GM18502 (cell line): ENCODE measurements at regions not wholly inside any gene's neighbourhood (a gene's known extent, or its start where the extent isn't known, plus 50 kb on each side); places are given as distances from the start of the nearest gene placed in this dataset.

Source experiments
- ATAC-seq: cut with Tn5 transposase; IDR thresholded peaks from one replicate; pipeline ENCODE4 v1.9.1; 2021; ENCODE audit warnings: mild to moderate bottlenecking; ENCODE audit not compliant: unreplicated experiment, poor library complexity

GRCh38 chr2:111694700-111695101, 189.3 kb downstream of the ANAPC1 start:
- no peak for ATAC-seq

DNA sequence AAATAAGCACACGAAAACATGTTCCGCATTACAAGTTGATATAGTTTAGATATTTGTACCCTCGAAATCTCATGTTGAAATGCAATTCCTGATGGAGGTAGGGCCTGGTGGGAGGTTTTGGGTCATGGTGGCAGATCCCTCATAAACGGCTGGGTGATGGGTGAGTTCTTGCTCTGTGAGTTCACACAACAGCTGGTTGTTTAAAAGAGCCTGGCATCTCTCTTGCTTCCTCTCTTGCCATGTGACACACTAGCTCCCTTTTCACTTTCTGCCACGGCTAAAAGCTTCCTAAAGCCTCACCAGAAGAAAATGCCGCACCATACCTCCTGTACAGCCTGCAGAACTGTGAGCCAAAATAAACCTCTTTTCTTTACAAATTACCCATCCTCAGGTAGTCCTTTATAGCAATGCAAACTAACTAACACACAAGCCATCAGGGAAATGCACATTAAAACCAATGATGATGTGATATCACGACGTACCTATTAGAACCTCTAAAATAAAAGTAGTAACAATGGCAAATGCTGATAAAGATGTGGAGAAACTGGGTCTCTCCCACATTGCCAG, 188.5 kb downstream of the ANAPC1 start:
- no peak for ATAC-seq

DNA sequence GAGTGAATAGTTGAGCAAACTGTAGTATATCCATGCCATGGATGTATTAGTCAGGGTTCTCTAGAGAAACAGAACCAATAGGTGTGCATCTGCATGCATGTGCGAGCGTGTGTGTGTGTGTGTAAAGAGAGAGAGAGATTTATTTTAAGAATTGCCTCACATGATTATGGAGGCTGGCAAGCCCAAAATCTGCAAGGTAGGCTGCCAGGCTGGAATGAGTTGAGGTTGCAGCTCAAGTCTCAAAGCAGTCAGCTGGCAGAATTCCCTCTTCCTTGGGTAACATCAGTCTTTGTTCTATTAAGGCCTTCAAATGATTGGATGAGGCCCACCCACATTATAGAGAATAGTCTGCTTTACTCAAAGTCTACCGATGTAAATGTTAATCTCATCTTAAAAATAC, 187.8 kb downstream of the ANAPC1 start:
- no peak for ATAC-seq

GRCh38 chr2:111697560-111697959, 186.4 kb downstream of the ANAPC1 start:
- no peak for ATAC-seq

DNA sequence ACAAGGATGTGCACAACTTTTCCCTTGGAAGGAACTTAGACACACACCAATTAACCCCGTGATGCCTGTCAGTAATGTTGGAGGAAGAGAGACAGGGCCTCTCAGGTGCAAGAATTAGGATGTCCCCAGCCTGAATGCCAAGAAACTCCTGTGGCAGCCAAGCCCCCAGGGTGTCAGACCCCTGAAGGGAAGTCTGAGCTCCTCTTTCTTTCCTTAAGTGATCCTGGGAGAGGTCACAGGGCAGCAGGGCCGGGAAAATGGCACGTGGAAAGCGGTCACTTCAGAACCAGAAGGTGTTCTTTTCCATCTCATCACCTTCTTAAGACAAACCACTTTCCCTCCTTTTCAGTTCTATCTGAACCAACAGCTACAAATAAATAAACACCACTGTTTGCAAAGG, 185.9 kb downstream of the ANAPC1 start:
- no peak for ATAC-seq

- peak; percentile 75 for ATAC-seq
Measured at GRCh38 chr2:111698743-111699554, 185.0 kb downstream of the ANAPC1 start.

DNA sequence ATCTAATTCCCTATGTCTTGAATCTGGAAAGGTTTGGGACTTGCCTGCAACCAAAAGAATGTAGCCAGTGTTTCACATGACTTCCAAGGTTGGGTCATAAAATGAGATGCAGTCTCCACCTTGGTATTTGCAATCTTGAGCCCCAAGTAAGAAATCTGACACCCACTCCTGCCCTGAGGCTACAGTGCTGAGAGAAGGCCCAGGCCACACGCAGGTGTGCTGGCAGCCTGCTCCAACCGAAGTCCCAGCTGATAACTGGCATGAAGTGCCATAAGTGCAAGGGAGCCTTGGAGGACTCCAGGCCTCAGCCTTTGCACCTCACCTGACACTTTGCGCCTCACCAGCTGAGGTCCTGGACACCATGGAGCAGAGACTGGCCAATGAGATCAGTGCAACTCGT, 182.7 kb downstream of the ANAPC1 start:
- ATAC-seq, result no peak

DNA sequence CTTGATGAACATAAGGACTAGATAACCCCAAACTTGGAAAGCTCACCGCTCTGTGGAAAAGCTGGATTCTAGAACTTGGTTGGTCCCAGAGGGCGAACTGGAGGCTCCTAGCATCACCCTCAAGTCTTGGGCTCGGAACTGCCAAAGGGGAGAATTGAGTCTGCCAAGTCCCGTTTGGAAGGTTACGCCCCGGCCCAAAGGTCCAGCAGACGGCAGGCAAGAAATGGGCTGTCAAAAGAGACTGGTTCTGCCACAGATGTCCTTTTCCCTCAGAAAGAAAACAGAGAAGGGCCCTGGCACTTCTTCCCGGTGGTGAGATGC, 182.2 kb downstream of the ANAPC1 start:
- ATAC-seq, result no peak

- ATAC-seq, result no peak
Measured at GRCh38 chr2:111702119-111702803, 181.7 kb downstream of the ANAPC1 start.

DNA sequence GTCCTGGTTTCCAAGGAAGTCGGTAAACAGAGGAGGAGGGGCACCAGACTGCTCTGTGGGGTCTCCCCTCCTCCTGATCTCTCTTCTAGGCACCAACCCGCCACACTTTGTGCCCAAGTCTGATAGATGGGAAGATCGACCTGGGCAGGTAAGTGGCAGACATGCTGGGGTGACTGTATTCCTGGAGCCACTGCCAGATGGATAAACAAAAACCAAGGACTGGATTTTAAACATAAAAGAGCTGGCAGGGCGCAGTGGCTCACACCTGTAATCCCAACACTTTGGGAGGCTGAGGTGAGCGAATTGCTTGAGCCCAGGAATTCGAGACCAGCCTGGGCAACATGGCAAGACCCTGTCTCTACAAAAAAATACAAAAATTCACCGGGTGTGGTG, 181.2 kb downstream of the ANAPC1 start:
- ATAC-seq, result no peak

DNA sequence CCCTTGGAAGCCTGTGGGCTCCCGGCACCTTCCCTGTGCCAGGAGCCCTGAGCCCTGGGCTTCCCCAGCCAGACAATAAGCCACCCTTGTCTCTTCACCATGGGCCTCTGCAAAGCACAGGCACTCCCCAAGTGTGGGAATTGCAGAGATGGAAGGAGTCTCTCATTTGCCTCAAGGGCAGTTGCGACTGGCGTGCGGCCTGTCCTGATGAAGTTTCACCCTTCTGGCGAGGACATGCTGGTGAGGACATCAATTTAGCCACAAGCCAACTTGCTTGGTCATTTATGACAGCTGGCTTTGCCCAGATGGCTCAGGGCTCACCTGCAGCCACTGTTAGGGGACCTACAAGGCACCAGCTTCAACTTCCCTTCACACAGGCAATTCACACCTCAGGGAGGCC, 180.2 kb downstream of the ANAPC1 start:
- no peak for ATAC-seq

DNA sequence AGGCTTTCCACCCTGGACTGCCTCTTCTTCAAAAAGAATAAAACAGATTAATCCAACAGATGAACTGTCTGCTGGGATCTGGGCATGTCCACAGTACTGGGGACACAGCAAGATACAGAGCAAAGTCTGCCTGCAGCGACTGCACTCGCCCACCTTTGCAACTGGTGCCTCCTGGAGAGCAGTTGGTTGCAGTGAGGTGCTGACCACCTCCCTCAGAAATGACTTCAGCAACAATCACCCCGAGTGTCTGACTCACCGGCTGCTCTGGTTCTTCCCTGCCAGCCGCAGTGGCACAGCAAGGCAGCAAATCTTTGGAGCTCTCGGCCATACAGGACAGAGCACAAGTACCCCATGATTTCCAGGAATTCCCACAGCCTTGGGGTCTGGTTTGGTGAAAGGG, 179.7 kb downstream of the ANAPC1 start:
- ATAC-seq, result no peak

DNA sequence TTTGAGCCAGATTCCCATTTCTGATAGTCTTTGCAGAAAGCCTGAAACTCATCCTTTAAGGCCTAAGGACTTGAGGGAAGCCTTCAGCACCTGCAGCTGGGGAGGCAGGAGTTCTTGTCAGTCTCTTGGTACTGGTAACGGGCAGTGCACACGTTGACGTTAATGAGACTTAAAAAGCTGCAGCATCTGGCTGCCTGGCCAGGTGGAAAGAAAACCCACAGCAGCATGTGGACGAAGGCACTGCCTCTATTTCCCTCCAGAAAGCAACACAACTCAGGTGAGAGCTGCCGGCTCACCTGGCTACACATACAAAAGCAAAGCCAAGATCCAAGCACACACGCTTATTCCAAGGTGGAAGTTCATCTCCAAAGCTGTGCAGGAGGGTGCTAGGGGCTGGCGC, 178.8 kb downstream of the ANAPC1 start:
- peak; percentile 26 for ATAC-seq

DNA sequence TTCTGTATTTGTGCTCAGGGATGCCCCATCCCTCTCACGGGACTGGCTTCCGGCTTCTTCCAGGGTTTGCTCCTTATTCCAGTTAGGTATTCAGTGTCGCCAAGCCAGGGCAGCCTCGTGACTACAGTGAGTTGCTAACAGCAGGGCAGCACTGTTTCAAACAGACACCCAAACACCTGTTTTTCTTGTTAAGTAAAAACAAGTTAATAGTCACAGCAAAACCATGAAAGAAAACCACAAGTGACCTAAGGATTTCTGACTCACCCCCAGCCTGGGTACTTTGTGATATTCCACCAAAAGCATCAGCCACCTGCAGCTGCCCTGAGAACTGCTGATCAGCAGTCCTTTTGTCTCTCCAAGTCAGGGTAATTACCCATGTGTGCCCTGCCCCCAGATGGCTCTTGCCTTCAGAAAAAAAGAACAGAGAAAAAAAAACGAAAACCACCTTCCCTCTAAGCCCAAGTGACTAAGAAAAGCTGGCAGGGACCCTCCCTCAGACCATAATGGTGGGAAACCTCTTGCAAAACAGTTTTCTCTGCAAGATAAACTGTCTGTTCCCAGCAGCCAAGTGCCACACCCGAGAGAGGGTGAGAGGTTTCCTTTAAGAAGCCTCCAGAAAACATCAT, 178.2 kb downstream of the ANAPC1 start:
- ATAC-seq, result peak; percentile 90

DNA sequence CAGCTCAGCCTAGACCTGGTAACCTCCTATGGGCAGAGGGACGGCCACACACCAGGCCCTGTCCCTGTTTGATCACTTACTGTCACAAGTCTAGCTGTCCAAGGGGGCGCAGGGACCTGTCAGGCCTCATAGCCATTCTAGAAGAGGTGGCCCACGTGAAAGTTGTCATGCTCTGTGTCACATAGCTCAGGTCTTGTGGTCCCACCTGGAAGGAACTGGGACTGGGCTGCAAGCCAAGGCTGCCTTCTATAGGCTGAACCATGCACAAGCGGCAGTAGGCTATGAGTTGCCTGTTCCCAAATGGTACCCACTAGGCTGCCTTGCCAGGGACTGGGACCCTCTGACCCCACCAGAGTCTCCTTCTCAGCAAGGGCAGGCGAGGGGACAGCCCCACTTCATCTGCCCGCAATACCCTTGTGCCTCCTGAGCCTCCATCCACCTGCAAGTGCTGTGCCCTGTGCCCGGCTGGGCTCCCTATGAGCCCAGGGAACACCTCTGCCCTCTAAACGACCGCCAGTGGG, 177.5 kb downstream of the ANAPC1 start:
- peak; percentile 7 for ATAC-seq

DNA sequence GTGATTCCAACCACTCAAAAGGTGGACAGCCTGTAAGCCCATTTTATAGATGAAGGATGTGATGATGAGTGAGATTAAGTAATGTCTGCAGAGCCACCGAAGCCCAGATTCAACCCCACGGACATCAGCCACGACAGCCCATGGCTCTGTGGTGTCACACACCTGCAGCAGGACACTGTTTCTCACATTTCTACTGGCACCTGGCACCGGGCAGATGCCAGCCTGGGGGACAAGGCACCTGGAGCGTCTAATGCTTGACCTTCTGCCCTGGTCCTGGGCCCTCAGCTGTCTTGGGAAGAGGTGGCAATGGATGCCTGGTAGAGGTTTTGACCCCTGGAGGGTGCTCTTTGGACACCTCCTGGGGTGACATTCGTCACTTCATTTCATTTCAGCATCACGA, 176.3 kb downstream of the ANAPC1 start:
- ATAC-seq, result no peak

DNA sequence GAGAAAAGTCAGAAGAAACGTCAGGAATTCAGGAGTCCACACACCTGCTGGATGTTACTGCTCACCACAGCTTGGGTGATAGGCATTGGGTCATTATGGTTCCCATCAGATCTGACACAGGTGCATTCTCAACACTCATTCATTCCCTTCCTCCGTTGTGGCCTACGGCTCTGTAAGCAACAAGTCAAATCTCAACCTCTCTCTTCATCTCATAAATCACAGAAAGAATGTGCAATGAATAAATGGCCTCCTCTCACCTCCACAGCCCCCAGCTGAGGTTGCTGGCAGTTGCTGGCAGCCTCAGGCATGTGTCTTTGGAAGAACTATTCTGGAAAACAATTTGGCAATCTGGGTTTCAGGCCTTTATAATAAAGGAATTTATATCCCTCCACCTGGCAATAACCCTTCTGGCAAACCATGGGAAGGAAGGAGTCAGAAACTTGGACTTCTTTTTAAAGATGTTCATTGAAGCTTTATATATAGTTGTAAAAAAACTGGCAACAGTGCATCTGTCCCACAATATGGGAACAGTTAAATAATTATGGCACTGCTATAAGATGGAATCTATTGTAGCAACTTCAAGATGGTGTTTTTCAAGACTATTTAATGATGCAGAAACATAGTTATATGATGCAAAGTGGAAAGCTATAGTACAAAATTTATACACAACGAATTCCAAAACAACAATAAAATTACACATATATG, 175.4 kb downstream of the ANAPC1 start:
- no peak for ATAC-seq

GRCh38 chr2:111709321-111709720, 174.7 kb downstream of the ANAPC1 start:
- ATAC-seq, result no peak

GRCh38 chr2:111710085-111710484, 173.9 kb downstream of the ANAPC1 start:
- ATAC-seq, result no peak

- no peak for ATAC-seq
Measured at GRCh38 chr2:111710613-111711012, 173.4 kb downstream of the ANAPC1 start.
